Activated naive CD8-positive, alpha-beta T cell treated with anti-CD3 and anti-CD28 coated beads, Interleukin-2, amount 50 U/mL, for 24 hours (primary cell): ENCODE measurements at regions not wholly inside any gene's neighbourhood (a gene's known extent, or its start where the extent isn't known, plus 50 kb on each side); places are given as distances from the start of the nearest gene placed in this dataset.

Experiments
- ATAC-seq: fragments of 150-1000 bp; cut with Tn5 transposase; one replicate; pipeline ENCODE4 v1.10.0; 2021
- DNase-seq: peaks from one replicate; pipeline ENCODE4 v3.0.0; 2021
- H3K27ac Mint-ChIP-seq: one replicate; pipeline ENCODE4 v1.8.0; 2021; ENCODE audit warnings: mild to moderate bottlenecking, mixed read lengths
- H3K27me3 Mint-ChIP-seq: one replicate; pipeline ENCODE4 v1.8.0; 2021; ENCODE audit warnings: mixed read lengths
- H3K36me3 Mint-ChIP-seq: one replicate; pipeline ENCODE4 v1.8.0; 2021; ENCODE audit warnings: low read depth, mixed read lengths
- H3K4me1 Mint-ChIP-seq: one replicate; pipeline ENCODE4 v1.8.0; 2021; ENCODE audit warnings: mixed read lengths
- H3K4me3 Mint-ChIP-seq: one replicate; pipeline ENCODE4 v1.8.0; 2021; ENCODE audit warnings: mild to moderate bottlenecking, moderate library complexity, mixed read lengths
- H3K9me3 Mint-ChIP-seq: one replicate; pipeline ENCODE4 v1.8.0; 2021; ENCODE audit warnings: mixed read lengths

- H3K36me3 Mint-ChIP-seq, result no peaks in the 10 kb centered on the region
Measured at GRCh38 chr2:128799284-128799552, 480.6 kb upstream of the HS6ST1 start.

GRCh38 chr2:128799730-128800129 lies 481.1 kb upstream of the HS6ST1 start:
- DNase-seq, result no peak
- H3K27ac Mint-ChIP-seq, result no peak overlapping the region
- no peaks in the 10 kb centered on the region for H3K27me3 Mint-ChIP-seq
- ATAC-seq, result no peak
- H3K9me3 Mint-ChIP-seq, result peaks cover 7% of the 10 kb centered on the region
- H3K36me3 Mint-ChIP-seq, result no peaks in the 10 kb centered on the region
- H3K4me3 Mint-ChIP-seq, result no peak overlapping the region
- no peaks in the 10 kb centered on the region for H3K4me1 Mint-ChIP-seq

More at GRCh38 chr2:128799284-128799552, 480.6 kb upstream of the HS6ST1 start:
- Mint-ChIP-seq H3K4me3 (no peak overlapping the region), H3K9me3 (peaks cover 7% of the 10 kb centered on the region), H3K27me3 (peaks cover 2% of the 10 kb centered on the region), H3K27ac (no peak overlapping the region), H3K4me1 (no peaks in the 10 kb centered on the region)
- ATAC-seq (no peak), DNase-seq (no peak)

- no peak for ATAC-seq
- H3K27ac Mint-ChIP-seq, result no peak overlapping the region
- H3K36me3 Mint-ChIP-seq, result no peaks in the 10 kb centered on the region
- H3K4me3 Mint-ChIP-seq, result no peak overlapping the region
- no peaks in the 10 kb centered on the region for H3K27me3 Mint-ChIP-seq
- no peaks in the 10 kb centered on the region for H3K4me1 Mint-ChIP-seq
- peaks cover 7% of the 10 kb centered on the region for H3K9me3 Mint-ChIP-seq
- DNase-seq, result no peak
Measured at GRCh38 chr2:128801576-128801975, 482.9 kb upstream of the HS6ST1 start.

GRCh38 chr2:128803222-128803621 lies 484.6 kb upstream of the HS6ST1 start:
- Mint-ChIP-seq H3K36me3 (no peaks in the 10 kb centered on the region), H3K27me3 (no peaks in the 10 kb centered on the region), H3K9me3 (peaks cover 7% of the 10 kb centered on the region), H3K27ac (no peak overlapping the region), H3K4me3 (no peak overlapping the region), H3K4me1 (no peaks in the 10 kb centered on the region)
- no peak for DNase-seq
- ATAC-seq, result no peak

GRCh38 chr2:128805237-128805636 lies 486.6 kb upstream of the HS6ST1 start:
- peaks cover 7% of the 10 kb centered on the region for H3K9me3 Mint-ChIP-seq
- no peak overlapping the region for H3K27ac Mint-ChIP-seq
- DNase-seq, result no peak

GRCh38 chr2:128805918-128806317 lies 487.2 kb upstream of the HS6ST1 start:
- no peak overlapping the region for H3K27ac Mint-ChIP-seq
- H3K4me1 Mint-ChIP-seq, result no peaks in the 10 kb centered on the region
- ATAC-seq (no peak), DNase-seq (no peak)
- H3K9me3 Mint-ChIP-seq, result peaks cover 11% of the 10 kb centered on the region
- H3K36me3 Mint-ChIP-seq, result no peaks in the 10 kb centered on the region
- H3K4me3 Mint-ChIP-seq, result no peak overlapping the region
- no peaks in the 10 kb centered on the region for H3K27me3 Mint-ChIP-seq

More at GRCh38 chr2:128805237-128805636, 486.6 kb upstream of the HS6ST1 start:
- no peak for ATAC-seq
- H3K4me1 Mint-ChIP-seq, result no peaks in the 10 kb centered on the region
- H3K36me3 Mint-ChIP-seq, result no peaks in the 10 kb centered on the region
- no peak overlapping the region for H3K4me3 Mint-ChIP-seq
- no peaks in the 10 kb centered on the region for H3K27me3 Mint-ChIP-seq

- H3K4me1 Mint-ChIP-seq, result no peaks in the 10 kb centered on the region
- no peaks in the 10 kb centered on the region for H3K36me3 Mint-ChIP-seq
- H3K9me3 Mint-ChIP-seq, result peaks cover 4% of the 10 kb centered on the region
- no peak overlapping the region for H3K27ac Mint-ChIP-seq
- no peak overlapping the region for H3K4me3 Mint-ChIP-seq
- H3K27me3 Mint-ChIP-seq, result no peaks in the 10 kb centered on the region
- ATAC-seq (no peak), DNase-seq (no peak)
Measured at GRCh38 chr2:128807317-128807716, 488.6 kb upstream of the HS6ST1 start.

- no peak overlapping the region for H3K27ac Mint-ChIP-seq
- DNase-seq (no peak), ATAC-seq (no peak)
- peaks cover 5% of the 10 kb centered on the region for H3K27me3 Mint-ChIP-seq
- H3K4me3 Mint-ChIP-seq, result no peak overlapping the region
- H3K9me3 Mint-ChIP-seq, result peaks cover 4% of the 10 kb centered on the region
- H3K36me3 Mint-ChIP-seq, result no peaks in the 10 kb centered on the region
- no peaks in the 10 kb centered on the region for H3K4me1 Mint-ChIP-seq
Measured at GRCh38 chr2:128808462-128809258, 490.0 kb upstream of the HS6ST1 start.

GRCh38 chr2:128809259-128809636 lies 490.6 kb upstream of the HS6ST1 start:
- H3K4me1 Mint-ChIP-seq, result no peaks in the 10 kb centered on the region
- H3K27me3 Mint-ChIP-seq, result peaks cover 8% of the 10 kb centered on the region
- no peak overlapping the region for H3K27ac Mint-ChIP-seq
- DNase-seq (no peak), ATAC-seq (no peak)
- H3K4me3 Mint-ChIP-seq, result no peak overlapping the region
- no peaks in the 10 kb centered on the region for H3K36me3 Mint-ChIP-seq
- peaks cover 4% of the 10 kb centered on the region for H3K9me3 Mint-ChIP-seq

- peaks cover 4% of the 10 kb centered on the region for H3K9me3 Mint-ChIP-seq
- no peaks in the 10 kb centered on the region for H3K36me3 Mint-ChIP-seq
- H3K27ac Mint-ChIP-seq, result no peak overlapping the region
- H3K27me3 Mint-ChIP-seq, result peaks cover 8% of the 10 kb centered on the region
- no peaks in the 10 kb centered on the region for H3K4me1 Mint-ChIP-seq
- H3K4me3 Mint-ChIP-seq, result no peak overlapping the region
- ATAC-seq, result no peak
- DNase-seq, result no peak
Measured at GRCh38 chr2:128809880-128810279, 491.2 kb upstream of the HS6ST1 start.

GRCh38 chr2:128812183-128812940 lies 493.7 kb upstream of the HS6ST1 start:
- ATAC-seq (no peak), DNase-seq (no peak)
- Mint-ChIP-seq H3K4me3 (no peak overlapping the region), H3K9me3 (peaks cover 4% of the 10 kb centered on the region), H3K36me3 (no peaks in the 10 kb centered on the region), H3K27me3 (peaks cover 8% of the 10 kb centered on the region), H3K27ac (no peak overlapping the region), H3K4me1 (no peaks in the 10 kb centered on the region)

- DNase-seq (no peak), ATAC-seq (no peak)
- peaks cover 4% of the 10 kb centered on the region for H3K9me3 Mint-ChIP-seq
- H3K36me3 Mint-ChIP-seq, result no peaks in the 10 kb centered on the region
- H3K4me1 Mint-ChIP-seq, result no peaks in the 10 kb centered on the region
- peaks cover 8% of the 10 kb centered on the region for H3K27me3 Mint-ChIP-seq
- H3K27ac Mint-ChIP-seq, result no peak overlapping the region
- no peak overlapping the region for H3K4me3 Mint-ChIP-seq
Measured at GRCh38 chr2:128813352-128814034, 494.8 kb upstream of the HS6ST1 start.

GRCh38 chr2:128815248-128815647 lies 496.6 kb upstream of the HS6ST1 start:
- DNase-seq, result no peak
- Mint-ChIP-seq H3K9me3 (peaks cover 4% of the 10 kb centered on the region), H3K27ac (no peak overlapping the region), H3K4me3 (no peak overlapping the region), H3K27me3 (peaks cover 8% of the 10 kb centered on the region), H3K4me1 (no peaks in the 10 kb centered on the region), H3K36me3 (no peaks in the 10 kb centered on the region)
- ATAC-seq, result no peak

- H3K27ac Mint-ChIP-seq, result no peak overlapping the region
- H3K4me3 Mint-ChIP-seq, result no peak overlapping the region
- ATAC-seq (no peak), DNase-seq (no peak)
- H3K4me1 Mint-ChIP-seq, result no peaks in the 10 kb centered on the region
- H3K36me3 Mint-ChIP-seq, result no peaks in the 10 kb centered on the region
- H3K9me3 Mint-ChIP-seq, result no peaks in the 10 kb centered on the region
- H3K27me3 Mint-ChIP-seq, result peaks cover 8% of the 10 kb centered on the region
Measured at GRCh38 chr2:128817171-128817570, 498.5 kb upstream of the HS6ST1 start.

GRCh38 chr2:128817813-128818212 lies 499.1 kb upstream of the HS6ST1 start:
- Mint-ChIP-seq H3K4me3 (no peak overlapping the region), H3K27ac (no peak overlapping the region), H3K4me1 (no peaks in the 10 kb centered on the region), H3K9me3 (no peaks in the 10 kb centered on the region), H3K36me3 (no peaks in the 10 kb centered on the region), H3K27me3 (peaks cover 8% of the 10 kb centered on the region)
- no peak for DNase-seq
- no peak for ATAC-seq
